BE2C (cell line): ENCODE measurements at regions not wholly inside any gene's neighbourhood (a gene's known extent, or its start where the extent isn't known, plus 50 kb on each side); places are given as distances from the start of the nearest gene placed in this dataset.

Source experiments
- DNase-seq: peaks from one replicate; pipeline ENCODE4 v3.0.0-alpha.2; 2020
- H3K27me3 ChIP-seq: fragments of 250-450 bp; sonication (Bioruptor Pico); 2 replicates; pipeline ENCODE4 v1.5.1; 2020; ENCODE audit warnings: mild to moderate bottlenecking
- H3K36me3 ChIP-seq: fragments of 250-450 bp; sonication (Bioruptor Pico); 2 replicates; pipeline ENCODE4 v1.5.1; 2020; ENCODE audit warnings: mild to moderate bottlenecking
- H3K4me1 ChIP-seq: fragments of 250-450 bp; sonication (Bioruptor Pico); 2 replicates; pipeline ENCODE4 v1.5.1; 2020
- H3K4me3 ChIP-seq: 2 replicates; pipeline ENCODE4 v1.5.1; 2011; ENCODE audit warnings: low read depth, low read length
- H3K9me3 ChIP-seq: fragments of 250-450 bp; sonication (Bioruptor Pico); 2 replicates; pipeline ENCODE4 v1.5.1; 2020
- TF ChIP-seq, protein P1 (sequence below): IDR thresholded peaks from 2 replicates; pipeline ENCODE4 v1.5.1; 2012; ENCODE audit warnings: mild to moderate bottlenecking, low read depth, low read length

DNA sequence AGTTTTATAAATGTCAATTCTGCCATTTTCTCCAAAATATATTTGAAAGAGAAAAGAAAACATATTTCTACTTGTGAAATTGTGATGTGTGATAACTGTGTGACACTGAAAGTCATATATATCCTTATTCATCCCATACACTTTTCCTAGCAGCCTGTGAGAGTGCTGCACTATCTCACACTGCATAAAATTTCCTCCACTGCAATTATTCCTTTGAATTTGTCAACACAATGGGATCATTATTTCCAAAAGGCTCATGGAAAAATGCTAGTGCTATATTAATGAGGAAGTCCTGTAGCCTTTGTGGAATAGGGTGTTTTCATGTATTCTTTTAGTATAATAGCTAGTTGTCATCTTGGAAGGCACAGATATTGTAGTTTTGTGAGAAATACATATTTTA lies 504.1 kb downstream of the RPL10L start:
- Histone ChIP-seq H3K4me3 (no peak overlapping the region), H3K27me3 (no peaks in the 10 kb centered on the region), H3K9me3 (peaks cover 4% of the 10 kb centered on the region; the same call in 1 of the 2 replicates), H3K4me1 (no peaks in the 10 kb centered on the region), H3K36me3 (no peaks in the 10 kb centered on the region)
- no peak for DNase-seq
- TF ChIP-seq, protein P1, sequence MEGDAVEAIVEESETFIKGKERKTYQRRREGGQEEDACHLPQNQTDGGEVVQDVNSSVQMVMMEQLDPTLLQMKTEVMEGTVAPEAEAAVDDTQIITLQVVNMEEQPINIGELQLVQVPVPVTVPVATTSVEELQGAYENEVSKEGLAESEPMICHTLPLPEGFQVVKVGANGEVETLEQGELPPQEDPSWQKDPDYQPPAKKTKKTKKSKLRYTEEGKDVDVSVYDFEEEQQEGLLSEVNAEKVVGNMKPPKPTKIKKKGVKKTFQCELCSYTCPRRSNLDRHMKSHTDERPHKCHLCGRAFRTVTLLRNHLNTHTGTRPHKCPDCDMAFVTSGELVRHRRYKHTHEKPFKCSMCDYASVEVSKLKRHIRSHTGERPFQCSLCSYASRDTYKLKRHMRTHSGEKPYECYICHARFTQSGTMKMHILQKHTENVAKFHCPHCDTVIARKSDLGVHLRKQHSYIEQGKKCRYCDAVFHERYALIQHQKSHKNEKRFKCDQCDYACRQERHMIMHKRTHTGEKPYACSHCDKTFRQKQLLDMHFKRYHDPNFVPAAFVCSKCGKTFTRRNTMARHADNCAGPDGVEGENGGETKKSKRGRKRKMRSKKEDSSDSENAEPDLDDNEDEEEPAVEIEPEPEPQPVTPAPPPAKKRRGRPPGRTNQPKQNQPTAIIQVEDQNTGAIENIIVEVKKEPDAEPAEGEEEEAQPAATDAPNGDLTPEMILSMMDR, result no peak

DNA sequence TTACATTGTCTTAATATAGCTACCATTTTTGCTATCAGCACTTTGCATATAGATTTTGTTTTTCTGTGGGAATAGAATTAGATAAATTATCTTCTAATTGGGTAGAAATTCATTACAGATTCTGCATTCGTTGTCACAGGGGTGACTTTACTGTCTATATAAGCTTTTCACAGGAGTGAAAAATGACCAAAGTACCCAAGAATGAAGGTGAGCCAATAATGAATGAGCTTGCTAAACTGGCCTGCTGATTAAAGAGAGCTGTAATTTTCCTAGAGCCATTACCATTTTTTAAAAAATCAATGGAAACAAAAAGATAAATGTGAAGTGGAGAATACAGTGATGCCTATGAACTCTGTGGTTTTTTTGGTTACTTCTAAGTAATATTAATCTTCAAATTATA lies 504.6 kb downstream of the RPL10L start:
- TF ChIP-seq, protein P1, result no peak
- no peaks in the 10 kb centered on the region for H3K36me3 ChIP-seq
- no peak overlapping the region for H3K4me3 ChIP-seq
- no peak for DNase-seq
- H3K9me3 ChIP-seq, result peaks cover 4% of the 10 kb centered on the region; the same call in 1 of the 2 replicates
- H3K4me1 ChIP-seq, result no peaks in the 10 kb centered on the region
- H3K27me3 ChIP-seq, result no peaks in the 10 kb centered on the region

DNA sequence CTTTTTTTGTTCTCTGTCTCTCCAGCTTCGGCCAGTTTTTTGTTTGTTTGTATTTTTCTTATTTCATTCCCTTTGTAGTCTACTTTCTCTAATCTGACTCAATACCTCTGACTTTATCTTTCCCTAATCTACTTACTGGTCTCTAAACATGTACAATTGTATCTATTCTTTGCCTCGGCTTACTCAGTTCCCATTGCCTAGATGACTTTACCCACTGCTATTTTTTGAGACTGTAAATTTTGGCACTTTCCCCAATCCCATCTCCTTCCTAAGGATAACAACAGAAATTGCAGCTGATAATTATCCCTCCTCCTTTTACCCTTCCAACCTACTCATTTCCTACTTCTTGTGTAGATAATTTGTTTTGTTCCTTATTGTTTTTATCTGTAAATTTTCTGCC lies 511.1 kb downstream of the RPL10L start:
- H3K36me3 ChIP-seq, result no peaks in the 10 kb centered on the region
- TF ChIP-seq, protein P1, result no peak
- no peaks in the 10 kb centered on the region for H3K4me1 ChIP-seq
- no peaks in the 10 kb centered on the region for H3K27me3 ChIP-seq
- no peaks in the 10 kb centered on the region for H3K9me3 ChIP-seq
- no peak overlapping the region for H3K4me3 ChIP-seq
- DNase-seq, result no peak

DNA sequence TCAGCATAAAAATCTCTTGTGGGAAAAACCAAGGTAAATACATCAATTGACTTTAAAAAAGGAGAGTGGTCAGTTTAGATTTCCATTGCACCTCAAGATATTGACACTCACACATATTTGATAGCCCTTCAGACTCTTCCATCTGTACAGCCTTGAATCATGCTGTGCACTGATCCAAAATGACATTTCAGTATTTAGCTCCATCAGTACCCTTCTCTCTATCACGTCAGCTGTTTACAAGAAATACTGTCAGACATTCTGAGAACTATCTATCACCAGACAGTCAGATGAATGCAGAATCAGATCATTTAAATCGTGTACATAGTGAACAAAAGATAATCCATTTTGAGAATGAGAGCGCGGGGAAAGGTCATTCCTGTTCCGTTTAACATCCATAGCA lies 511.9 kb downstream of the RPL10L start:
- TF ChIP-seq, protein P1, result no peak
- H3K27me3 ChIP-seq, result no peaks in the 10 kb centered on the region
- H3K9me3 ChIP-seq, result no peaks in the 10 kb centered on the region
- H3K4me1 ChIP-seq, result no peaks in the 10 kb centered on the region
- H3K4me3 ChIP-seq, result no peak overlapping the region
- H3K36me3 ChIP-seq, result no peaks in the 10 kb centered on the region
- DNase-seq, result no peak

DNA sequence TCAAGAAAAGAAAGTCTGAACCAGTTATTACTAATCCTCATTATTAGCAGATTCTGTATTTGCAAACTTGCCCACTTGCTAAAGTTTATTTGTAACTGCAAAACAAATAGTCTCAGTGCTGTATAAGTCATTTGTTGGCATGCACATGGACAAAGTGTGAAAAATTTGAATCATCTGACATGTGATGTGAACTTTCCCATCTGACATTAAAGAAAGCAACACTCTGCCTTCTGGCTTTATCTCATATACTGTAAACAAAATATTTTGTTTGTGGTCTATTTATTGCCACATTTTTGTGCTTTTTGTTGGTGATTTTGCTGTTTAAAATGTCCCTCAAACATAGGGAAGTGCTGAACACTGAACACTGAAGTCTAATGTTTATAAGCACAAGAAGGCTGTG lies 513.8 kb downstream of the RPL10L start:
- no peak for DNase-seq
- no peaks in the 10 kb centered on the region for H3K4me1 ChIP-seq
- H3K9me3 ChIP-seq, result no peaks in the 10 kb centered on the region
- H3K27me3 ChIP-seq, result no peaks in the 10 kb centered on the region
- H3K4me3 ChIP-seq, result no peak overlapping the region
- H3K36me3 ChIP-seq, result no peaks in the 10 kb centered on the region
- TF ChIP-seq, protein P1, result no peak

DNA sequence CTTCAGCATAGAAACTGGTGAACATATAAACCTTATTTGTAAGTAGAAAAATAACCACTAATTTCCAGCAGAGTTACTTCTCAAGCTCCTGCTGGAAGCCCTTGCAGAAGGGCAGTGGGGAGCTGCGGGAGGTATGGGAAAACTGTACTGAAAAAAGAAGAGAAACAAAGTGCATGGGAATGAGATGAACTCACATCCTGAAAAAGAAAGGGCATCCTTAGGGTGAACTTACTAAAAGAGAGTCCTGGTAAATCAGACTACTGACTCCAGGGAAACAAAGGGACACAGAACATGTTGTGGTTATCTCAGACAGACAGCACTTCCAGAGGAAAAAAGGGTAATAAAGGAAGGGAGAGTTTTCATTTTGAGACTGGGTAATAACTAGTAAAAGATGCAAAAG lies 515.1 kb downstream of the RPL10L start:
- no peaks in the 10 kb centered on the region for H3K9me3 ChIP-seq
- H3K36me3 ChIP-seq, result no peaks in the 10 kb centered on the region
- H3K4me3 ChIP-seq, result no peak overlapping the region
- DNase-seq, result no peak
- TF ChIP-seq, protein P1, result no peak
- H3K27me3 ChIP-seq, result no peaks in the 10 kb centered on the region
- H3K4me1 ChIP-seq, result no peaks in the 10 kb centered on the region
